Activated B cell treated with CpG ODN at 0.5 μM for 24 hours (primary cell): ENCODE measurements at regions not wholly inside any gene's neighbourhood (a gene's known extent, or its start where the extent isn't known, plus 50 kb on each side); places are given as distances from the start of the nearest gene placed in this dataset.

Experiments
- ATAC-seq: fragments of 200-7000 bp; cut with Tn5 transposase; one replicate; pipeline ENCODE4 v1.10.0; 2021; ENCODE audit warnings: low read depth, mild to moderate bottlenecking, moderate library complexity
- CTCF ChIA-PET: fragments of 350-600 bp; sonication (Branson Sonifier 250); formaldehyde crosslinking; loops from one replicate; lab custom pipeline; 2021; ENCODE audit warnings: antibody characterized with exemption; lab: Charles Lee
- POLR2A ChIA-PET: fragments of 350-600 bp; sonication (Branson Sonifier 250); formaldehyde crosslinking; loops from one replicate; lab custom pipeline; 2021; ENCODE audit warnings: antibody characterized with exemption; lab: Charles Lee
- DNase-seq: peaks from one replicate; pipeline ENCODE4 v3.0.0; 2022
- H3K27ac Mint-ChIP-seq: one replicate; pipeline ENCODE4 v1.8.0; 2020; ENCODE audit warnings: mixed read lengths
- H3K27me3 Mint-ChIP-seq: one replicate; pipeline ENCODE4 v1.8.0; 2021; ENCODE audit warnings: mixed read lengths
- H3K36me3 Mint-ChIP-seq: one replicate; pipeline ENCODE4 v1.8.0; 2021; ENCODE audit warnings: low read depth, mixed read lengths
- H3K4me1 Mint-ChIP-seq: one replicate; pipeline ENCODE4 v1.8.0; 2021; ENCODE audit warnings: mixed read lengths
- H3K4me3 Mint-ChIP-seq: one replicate; pipeline ENCODE4 v1.8.0; 2020; ENCODE audit warnings: mild to moderate bottlenecking, mixed read lengths
- H3K9me3 Mint-ChIP-seq: one replicate; pipeline ENCODE4 v1.8.0; 2020; ENCODE audit warnings: mixed read lengths
- intact Hi-C: fragments of 100-400 bp; cut with micrococcal nuclease; formaldehyde crosslinking; loops from one replicate; pipeline ENCODE4 v1.15.1; 2024
- TF ChIP-seq, protein P1 (sequence below): fragments of 200-600 bp; IDR thresholded peaks from one replicate; pipeline ENCODE4 v1.8.0; 2022; ENCODE audit warnings: antibody characterized with exemption, mild to moderate bottlenecking

DNA sequence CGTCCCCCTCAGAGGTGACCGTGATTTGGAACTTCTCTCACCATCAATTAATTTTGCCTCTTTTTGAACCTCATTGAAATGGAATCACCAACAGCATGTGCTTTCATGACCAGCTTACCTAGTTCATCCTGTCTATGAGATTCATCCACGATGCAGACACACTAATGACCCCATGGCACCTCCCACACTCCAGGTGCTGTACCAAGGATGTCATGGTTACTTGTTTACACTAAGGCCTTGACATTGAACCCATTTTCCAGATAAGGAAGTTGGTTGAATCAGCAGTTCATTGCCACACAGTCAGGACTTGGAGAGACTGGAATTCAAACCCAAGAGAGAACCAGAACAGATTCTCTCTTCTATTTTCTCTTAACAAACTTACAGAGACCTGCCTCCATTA is 139.0 kb downstream of the ZFP36L2 start:
- POLR2A ChIA-PET: interaction anchor here (0.7 kb wide), 1 partner anchor 15 kb away, joined by 3 read pairs; no protein-coding TSS in a partner anchor
- Mint-ChIP-seq H3K27ac (no peak overlapping the region), H3K9me3 (peaks cover 7% of the 10 kb centered on the region), H3K27me3 (no peaks in the 10 kb centered on the region), H3K4me3 (no peak overlapping the region), H3K36me3 (no peaks in the 10 kb centered on the region), H3K4me1 (no peaks in the 10 kb centered on the region)
- TF ChIP-seq, protein P1, sequence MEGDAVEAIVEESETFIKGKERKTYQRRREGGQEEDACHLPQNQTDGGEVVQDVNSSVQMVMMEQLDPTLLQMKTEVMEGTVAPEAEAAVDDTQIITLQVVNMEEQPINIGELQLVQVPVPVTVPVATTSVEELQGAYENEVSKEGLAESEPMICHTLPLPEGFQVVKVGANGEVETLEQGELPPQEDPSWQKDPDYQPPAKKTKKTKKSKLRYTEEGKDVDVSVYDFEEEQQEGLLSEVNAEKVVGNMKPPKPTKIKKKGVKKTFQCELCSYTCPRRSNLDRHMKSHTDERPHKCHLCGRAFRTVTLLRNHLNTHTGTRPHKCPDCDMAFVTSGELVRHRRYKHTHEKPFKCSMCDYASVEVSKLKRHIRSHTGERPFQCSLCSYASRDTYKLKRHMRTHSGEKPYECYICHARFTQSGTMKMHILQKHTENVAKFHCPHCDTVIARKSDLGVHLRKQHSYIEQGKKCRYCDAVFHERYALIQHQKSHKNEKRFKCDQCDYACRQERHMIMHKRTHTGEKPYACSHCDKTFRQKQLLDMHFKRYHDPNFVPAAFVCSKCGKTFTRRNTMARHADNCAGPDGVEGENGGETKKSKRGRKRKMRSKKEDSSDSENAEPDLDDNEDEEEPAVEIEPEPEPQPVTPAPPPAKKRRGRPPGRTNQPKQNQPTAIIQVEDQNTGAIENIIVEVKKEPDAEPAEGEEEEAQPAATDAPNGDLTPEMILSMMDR: no peak
- ATAC-seq (no peak), DNase-seq (no peak)
- intact Hi-C loops: no loop called here
- CTCF ChIA-PET: no interaction called here

DNA sequence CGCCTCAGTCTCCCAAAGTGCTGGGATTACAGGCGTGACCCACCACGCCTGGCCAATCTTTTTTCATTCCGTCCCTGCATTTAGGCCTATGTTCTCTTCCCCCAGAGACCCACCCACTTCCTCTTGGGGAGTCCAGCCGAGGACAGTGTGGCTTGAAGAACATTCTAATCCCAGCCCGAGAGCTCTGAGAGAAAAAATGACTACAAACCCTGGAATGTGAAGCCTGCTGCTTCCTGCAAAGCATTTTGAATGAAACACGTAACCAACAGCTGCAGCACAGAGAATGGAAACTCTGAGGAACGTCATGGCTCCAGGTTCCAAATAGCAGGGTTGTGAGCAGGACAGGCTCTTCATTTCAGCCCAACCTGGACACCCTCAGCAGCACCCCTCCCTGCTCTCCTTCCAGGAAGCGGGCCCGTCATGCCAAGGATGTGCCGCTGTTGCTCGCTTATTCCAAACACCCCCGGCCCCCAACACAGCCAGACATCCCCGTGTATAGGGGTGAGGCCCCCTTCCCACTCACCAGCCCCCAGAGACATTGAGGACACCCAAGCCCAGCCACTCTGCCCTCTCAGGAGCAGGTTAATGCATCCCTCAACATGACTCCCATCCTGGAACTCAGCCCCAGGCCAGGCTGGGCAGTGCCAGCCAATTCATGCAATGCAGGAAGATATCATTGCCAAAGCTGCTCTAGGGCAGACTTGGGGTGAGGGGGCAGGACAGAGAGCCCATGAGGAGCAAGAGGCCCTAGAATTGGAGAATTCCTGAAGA is 139.8 kb downstream of the ZFP36L2 start:
- ATAC-seq: no peak
- H3K27ac Mint-ChIP-seq: no peak overlapping the region

DNA sequence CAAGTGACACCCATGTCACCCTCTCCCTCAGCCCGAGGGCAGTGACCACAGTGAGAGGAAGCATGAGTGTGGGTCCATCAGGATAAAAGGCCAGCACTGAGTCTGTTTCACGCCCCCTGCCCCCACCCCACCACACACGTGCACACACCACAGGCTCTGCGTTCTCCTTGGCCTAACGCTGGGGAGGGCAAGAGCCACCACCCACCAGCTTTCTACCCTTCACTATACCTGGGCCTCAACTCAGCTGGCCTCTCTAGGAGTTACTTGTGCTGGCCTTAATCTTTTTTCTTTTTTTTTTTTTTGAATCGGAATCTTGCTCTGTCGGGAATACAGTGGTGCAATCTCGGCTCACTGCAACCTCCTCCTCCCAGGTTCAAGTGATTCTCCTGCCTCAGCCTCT is 140.5 kb downstream of the ZFP36L2 start:
- Mint-ChIP-seq H3K27me3 (no peaks in the 10 kb centered on the region), H3K9me3 (peaks cover 7% of the 10 kb centered on the region), H3K4me1 (no peaks in the 10 kb centered on the region), H3K4me3 (no peak overlapping the region), H3K27ac (no peak overlapping the region), H3K36me3 (no peaks in the 10 kb centered on the region)
- no peak for DNase-seq
- TF ChIP-seq, protein P1: no peak
- intact Hi-C loops: no loop called here
- ChIA-PET CTCF (no interaction called here), POLR2A (no interaction called here)
- no peak for ATAC-seq

More for the DNA sequence above, 139.8 kb downstream of the ZFP36L2 start:
- ChIA-PET CTCF (no interaction called here), POLR2A (interaction anchor here (0.7 kb wide), 1 partner anchor 14 kb away, joined by 3 read pairs; no protein-coding TSS in a partner anchor)
- Mint-ChIP-seq H3K4me3 (no peak overlapping the region), H3K9me3 (peaks cover 7% of the 10 kb centered on the region), H3K27me3 (no peaks in the 10 kb centered on the region), H3K36me3 (no peaks in the 10 kb centered on the region), H3K4me1 (no peaks in the 10 kb centered on the region)
- no peak for DNase-seq
- TF ChIP-seq, protein P1: no peak
- intact Hi-C loops: no loop called here

DNA sequence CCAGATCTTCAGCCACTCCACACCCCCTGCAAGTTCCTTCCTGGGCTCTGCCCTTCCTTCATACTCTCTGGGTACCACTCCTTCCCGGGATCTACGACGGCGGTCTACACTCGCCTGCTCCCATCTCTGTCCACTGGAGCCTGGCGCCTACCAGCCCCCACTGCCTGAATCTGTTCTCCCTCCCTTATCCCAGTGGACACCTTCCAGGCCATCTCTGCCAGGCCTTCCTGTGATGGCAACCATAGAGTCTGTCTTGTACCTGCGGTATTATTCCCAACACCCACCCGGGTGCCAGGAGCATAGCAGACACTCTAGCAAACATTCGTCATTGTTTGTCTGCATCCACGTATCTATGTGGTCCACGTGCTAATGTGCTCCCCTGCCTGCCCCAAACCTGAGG is 140.9 kb downstream of the ZFP36L2 start:
- Mint-ChIP-seq H3K9me3 (peaks cover 3% of the 10 kb centered on the region), H3K27me3 (no peaks in the 10 kb centered on the region), H3K4me3 (no peak overlapping the region), H3K27ac (no peak overlapping the region), H3K36me3 (no peaks in the 10 kb centered on the region), H3K4me1 (no peaks in the 10 kb centered on the region)
- ATAC-seq: no peak
- intact Hi-C loops: no loop called here
- TF ChIP-seq, protein P1: no peak
- ChIA-PET CTCF (no interaction called here), POLR2A (no interaction called here)
- no peak for DNase-seq

DNA sequence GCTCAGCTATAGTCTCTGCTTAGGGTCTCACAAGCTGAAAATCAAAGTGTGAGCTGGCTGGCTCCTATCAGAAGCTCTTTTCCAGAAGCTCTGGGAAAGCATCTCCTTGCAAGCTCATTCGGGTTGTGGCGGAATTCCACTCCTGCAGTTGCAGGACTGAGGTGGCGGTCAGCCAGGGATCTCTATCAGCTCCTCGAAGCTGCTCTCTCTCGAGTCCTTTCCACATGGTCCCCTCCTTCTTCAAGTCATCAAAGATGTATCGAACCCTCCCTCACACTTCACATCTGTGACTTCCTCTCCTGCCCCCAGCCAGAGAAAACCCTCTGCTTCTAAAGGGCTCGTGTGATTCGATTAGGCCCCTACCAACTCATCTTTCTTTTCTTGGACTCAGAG is 141.7 kb downstream of the ZFP36L2 start:
- Mint-ChIP-seq H3K27ac (no peak overlapping the region), H3K4me1 (no peaks in the 10 kb centered on the region), H3K36me3 (no peaks in the 10 kb centered on the region), H3K27me3 (no peaks in the 10 kb centered on the region), H3K4me3 (no peak overlapping the region), H3K9me3 (no peaks in the 10 kb centered on the region)
- TF ChIP-seq, protein P1: no peak
- intact Hi-C loops: no loop called here
- no peak for ATAC-seq
- DNase-seq: no peak
- POLR2A ChIA-PET: no interaction called here
- CTCF ChIA-PET: no interaction called here
